ENCODE measurements at regions not wholly inside any gene's neighbourhood (a gene's known extent, or its start where the extent isn't known, plus 50 kb on each side); places are given as distances from the start of the nearest gene placed in this dataset.

DNA sequence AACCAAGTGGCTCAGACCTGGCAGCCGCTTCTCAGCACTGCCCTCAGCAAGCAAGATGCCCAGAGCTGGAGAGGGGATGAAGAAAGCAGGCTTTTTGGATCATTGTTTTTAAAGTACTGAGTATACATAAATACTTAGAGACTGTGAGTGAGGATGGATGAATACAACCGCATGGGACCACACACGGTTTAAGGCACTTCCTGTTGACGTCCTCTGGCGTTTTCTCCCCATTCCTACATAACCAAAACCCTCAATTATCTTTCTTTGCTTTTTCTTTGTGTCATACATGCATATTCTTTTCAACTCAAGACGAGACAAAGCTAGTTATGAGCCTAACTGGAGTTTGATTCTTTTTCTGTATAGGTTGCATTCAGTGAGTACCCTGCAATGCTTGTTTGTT lies 198.4 kb downstream of the GALR1 start:
- Histone ChIP-seq H3K4me3 (ENCODE audit: low read depth in 1 of 2, low read length in 2 of 2) (no peak overlapping the region), H3K4me1 (ENCODE audit: insufficient read depth, low read length) (no peaks in the 10 kb centered on the region), H3K36me3 (ENCODE audit: insufficient read depth, low read length) (no peaks in the 10 kb centered on the region), H3K79me2 (ENCODE audit: insufficient read depth, low read length) (no peaks in the 10 kb centered on the region), H3K27me3 (ENCODE audit: insufficient read depth, low read length, poor library complexity) (no peaks in the 10 kb centered on the region), H2AFZ (ENCODE audit: low read depth, low read length) (no peak overlapping the region), H3K4me2 (ENCODE audit: insufficient read depth, low read length) (no peak overlapping the region), H3K9ac (ENCODE audit: low read depth, low read length) (no peak overlapping the region), H3K9me3 (ENCODE audit: insufficient read depth, low read length, severe bottlenecking) (no peaks in the 10 kb centered on the region), H3K27ac (ENCODE audit: low read length) (no peak overlapping the region), H4K20me1 (ENCODE audit: insufficient read depth, low read length) (no peaks in the 10 kb centered on the region)
- TF ChIP-seq EZH2 (IDR thresholded peaks at IDR 0.05; ENCODE audit: borderline replicate concordance, low read depth, low read length, severe bottlenecking): no peak
- TF ChIP-seq, protein P1, sequence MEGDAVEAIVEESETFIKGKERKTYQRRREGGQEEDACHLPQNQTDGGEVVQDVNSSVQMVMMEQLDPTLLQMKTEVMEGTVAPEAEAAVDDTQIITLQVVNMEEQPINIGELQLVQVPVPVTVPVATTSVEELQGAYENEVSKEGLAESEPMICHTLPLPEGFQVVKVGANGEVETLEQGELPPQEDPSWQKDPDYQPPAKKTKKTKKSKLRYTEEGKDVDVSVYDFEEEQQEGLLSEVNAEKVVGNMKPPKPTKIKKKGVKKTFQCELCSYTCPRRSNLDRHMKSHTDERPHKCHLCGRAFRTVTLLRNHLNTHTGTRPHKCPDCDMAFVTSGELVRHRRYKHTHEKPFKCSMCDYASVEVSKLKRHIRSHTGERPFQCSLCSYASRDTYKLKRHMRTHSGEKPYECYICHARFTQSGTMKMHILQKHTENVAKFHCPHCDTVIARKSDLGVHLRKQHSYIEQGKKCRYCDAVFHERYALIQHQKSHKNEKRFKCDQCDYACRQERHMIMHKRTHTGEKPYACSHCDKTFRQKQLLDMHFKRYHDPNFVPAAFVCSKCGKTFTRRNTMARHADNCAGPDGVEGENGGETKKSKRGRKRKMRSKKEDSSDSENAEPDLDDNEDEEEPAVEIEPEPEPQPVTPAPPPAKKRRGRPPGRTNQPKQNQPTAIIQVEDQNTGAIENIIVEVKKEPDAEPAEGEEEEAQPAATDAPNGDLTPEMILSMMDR (IDR thresholded peaks at IDR 0.05; ENCODE audit: borderline replicate concordance, extremely low read depth, low read length, poor library complexity, severe bottlenecking): no peak
- DNase-seq (no peak), ATAC-seq (ENCODE audit: insufficient read depth, low read depth) (no peak)

DNA sequence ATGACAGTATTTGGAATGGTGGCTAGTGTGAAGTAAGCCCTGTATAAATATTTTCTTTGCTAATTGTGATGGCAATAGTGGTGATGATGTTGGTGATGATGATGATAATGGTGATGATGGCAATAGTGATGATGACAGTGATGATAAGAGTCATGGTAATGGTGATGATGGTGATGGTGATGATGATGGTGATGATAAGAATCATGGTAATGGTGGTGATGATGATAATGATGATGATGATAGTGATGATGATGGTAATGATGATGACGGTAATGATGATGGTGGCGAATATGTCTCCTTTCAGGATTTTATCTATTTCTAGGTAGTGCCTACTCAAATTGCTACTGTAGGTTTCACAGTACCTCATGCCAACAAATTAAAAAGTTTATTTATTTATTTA lies 205.4 kb downstream of the GALR1 start:
- Histone ChIP-seq H4K20me1 (ENCODE audit: insufficient read depth, low read length) (no peaks in the 10 kb centered on the region), H3K9me3 (ENCODE audit: insufficient read depth, low read length, severe bottlenecking) (no peaks in the 10 kb centered on the region), H3K79me2 (ENCODE audit: insufficient read depth, low read length) (no peaks in the 10 kb centered on the region), H2AFZ (ENCODE audit: low read depth, low read length) (no peak overlapping the region), H3K27me3 (ENCODE audit: insufficient read depth, low read length, poor library complexity) (no peaks in the 10 kb centered on the region), H3K4me2 (ENCODE audit: insufficient read depth, low read length) (no peak overlapping the region), H3K9ac (ENCODE audit: low read depth, low read length) (no peak overlapping the region), H3K27ac (ENCODE audit: low read length) (no peak overlapping the region), H3K36me3 (ENCODE audit: insufficient read depth, low read length) (no peaks in the 10 kb centered on the region), H3K4me1 (ENCODE audit: insufficient read depth, low read length) (no peaks in the 10 kb centered on the region), H3K4me3 (ENCODE audit: low read depth in 1 of 2, low read length in 2 of 2) (no peak overlapping the region)
- TF ChIP-seq, protein P1 (IDR thresholded peaks at IDR 0.05; ENCODE audit: borderline replicate concordance, extremely low read depth, low read length, poor library complexity, severe bottlenecking): no peak
- TF ChIP-seq EZH2 (IDR thresholded peaks at IDR 0.05; ENCODE audit: borderline replicate concordance, low read depth, low read length, severe bottlenecking): no peak
- DNase-seq (no peak), ATAC-seq (ENCODE audit: insufficient read depth, low read depth) (no peak)

DNA sequence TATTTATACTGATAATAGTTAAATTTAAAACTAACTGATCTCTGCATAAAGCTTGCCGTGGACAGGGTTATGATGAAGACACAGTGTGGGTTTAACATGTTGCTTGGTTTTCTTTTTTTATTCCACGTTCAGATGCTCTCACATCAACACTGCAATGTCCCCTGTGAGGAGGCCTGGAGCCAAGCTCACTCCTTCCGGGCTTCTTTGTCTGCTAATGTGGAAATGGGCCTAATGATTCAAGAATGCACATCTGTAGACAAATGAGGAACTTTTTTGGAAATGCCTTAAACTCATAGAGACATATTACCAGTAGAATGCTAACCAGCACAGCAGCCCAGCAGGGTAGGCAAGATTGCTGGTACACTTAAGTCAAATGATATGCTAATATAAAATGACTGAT lies 208.0 kb downstream of the GALR1 start:
- no peaks in the 10 kb centered on the region for H3K9me3 ChIP-seq (ENCODE audit: insufficient read depth, low read length, severe bottlenecking)
- no peaks in the 10 kb centered on the region for H3K4me1 ChIP-seq (ENCODE audit: insufficient read depth, low read length)
- H3K4me2 ChIP-seq (ENCODE audit: insufficient read depth, low read length): no peak overlapping the region
- H2AFZ ChIP-seq (ENCODE audit: low read depth, low read length): no peak overlapping the region
- no peaks in the 10 kb centered on the region for H3K36me3 ChIP-seq (ENCODE audit: insufficient read depth, low read length)
- H3K9ac ChIP-seq (ENCODE audit: low read depth, low read length): no peak overlapping the region
- H3K27ac ChIP-seq (ENCODE audit: low read length): no peak overlapping the region
- H3K79me2 ChIP-seq (ENCODE audit: insufficient read depth, low read length): no peaks in the 10 kb centered on the region
- H4K20me1 ChIP-seq (ENCODE audit: insufficient read depth, low read length): no peaks in the 10 kb centered on the region
- ATAC-seq (ENCODE audit: insufficient read depth, low read depth) (no peak), DNase-seq (no peak)
- TF ChIP-seq, protein P1 (IDR thresholded peaks at IDR 0.05; ENCODE audit: borderline replicate concordance, extremely low read depth, low read length, poor library complexity, severe bottlenecking): no peak
- TF ChIP-seq EZH2 (IDR thresholded peaks at IDR 0.05; ENCODE audit: borderline replicate concordance, low read depth, low read length, severe bottlenecking): no peak
- no peaks in the 10 kb centered on the region for H3K27me3 ChIP-seq (ENCODE audit: insufficient read depth, low read length, poor library complexity)
- H3K4me3 ChIP-seq (ENCODE audit: low read depth in 1 of 2, low read length in 2 of 2): no peak overlapping the region

Data from DND-41 (cell line).